ENCODE measurements at regions not wholly inside any gene's neighbourhood (a gene's known extent, or its start where the extent isn't known, plus 50 kb on each side); places are given as distances from the start of the nearest gene placed in this dataset.

GRCh38 chr7:115110523-115110922 lies 188.6 kb downstream of the MDFIC start (continued):
- TF ChIP-seq RXRA (IDR thresholded peaks at IDR 0.05; ENCODE audit: insufficient read depth, low read depth, low read length): no peak

DNA sequence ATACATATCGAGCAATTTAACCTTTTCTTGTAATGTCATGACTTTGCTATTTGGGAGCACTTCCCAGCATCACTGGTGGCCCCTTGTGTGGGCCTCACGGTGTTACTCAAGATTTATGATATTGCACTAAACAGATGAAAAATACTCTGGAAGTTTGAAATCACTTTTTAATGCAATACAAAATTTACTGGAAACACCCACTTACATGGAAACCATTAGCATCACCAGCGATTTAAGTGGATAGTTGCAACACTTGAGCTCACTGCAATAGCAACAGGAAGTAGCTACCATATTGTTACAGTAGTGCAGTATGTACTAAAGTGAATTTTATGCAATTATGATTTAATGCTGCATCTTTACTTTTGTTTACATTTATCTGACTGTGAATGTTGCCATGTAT lies 184.4 kb downstream of the MDFIC start:
- no peak for FAIRE-seq
- no peak for TF ChIP-seq YY1 (IDR thresholded peaks at IDR 0.05; ENCODE audit: low read depth, low read length)
- no peak for TF ChIP-seq RAD21 (IDR thresholded peaks at IDR 0.05 in 1 of 2, conservative IDR thresholded peaks at IDR 0.05 in 1 of 2; ENCODE audit: low read depth in 2 of 2, low read length in 2 of 2)
- no peak for TF ChIP-seq CBX8 (IDR thresholded peaks at IDR 0.05; ENCODE audit: borderline replicate concordance, low read depth, low read length)

More for the DNA sequence above, 184.4 kb downstream of the MDFIC start:
- Histone ChIP-seq H2AK5ac (ENCODE audit: low read depth, low read length) (no peak overlapping the region), H3K4me2 (ENCODE audit: insufficient read depth in 1 of 2, low read depth in 2 of 2, low read length in 2 of 2) (no peak overlapping the region), H3K79me2 (ENCODE audit: control insufficient read depth in 1 of 2, insufficient read depth in 2 of 2, low read length in 2 of 2) (no peaks in the 10 kb centered on the region), H3K9ac (replicated peaks in 1 of 4; ENCODE audit: extremely low read depth in 1 of 4, low read depth in 3 of 4, low read length in 3 of 4) (no peak overlapping the region), H3K27me3 (replicated peaks in 1 of 4; ENCODE audit: control insufficient read depth in 3 of 4, extremely low read depth in 1 of 4, insufficient read depth in 3 of 4, low read length in 3 of 4) (no peaks in the 10 kb centered on the region), H3K18ac (ENCODE audit: extremely low read depth, low read length) (no peak overlapping the region), H4K5ac (ENCODE audit: insufficient read length, low read depth, low read length) (no peak overlapping the region), H2BK120ac (replicated peaks; ENCODE audit: low read depth, low read length) (no peak overlapping the region), H4K20me1 (replicated peaks in 1 of 2; ENCODE audit: control insufficient read depth in 1 of 2, insufficient read depth in 2 of 2, low read length in 2 of 2) (no peaks in the 10 kb centered on the region), H3K79me1 (ENCODE audit: low read depth, low read length) (no peaks in the 10 kb centered on the region), H2AFZ (ENCODE audit: low read length) (no peak overlapping the region), H3K27ac (ENCODE audit: low read depth, low read length) (no peak overlapping the region), H2BK20ac (ENCODE audit: low read length) (no peak overlapping the region), H2BK5ac (ENCODE audit: low read depth, low read length) (no peak overlapping the region), H2BK15ac (ENCODE audit: low read length) (no peak overlapping the region), H4K91ac (replicated peaks; ENCODE audit: insufficient read length, low read length) (no peak overlapping the region), H2BK12ac (ENCODE audit: low read depth, low read length) (no peak overlapping the region), H3K4ac (replicated peaks; ENCODE audit: insufficient read length, low read depth, low read length) (no peak overlapping the region), H3K56ac (replicated peaks; ENCODE audit: insufficient read length, low read depth, low read length) (no peak overlapping the region), H3K14ac (ENCODE audit: insufficient read length) (no peak overlapping the region), H3K36me3 (ENCODE audit: control insufficient read depth in 2 of 4, insufficient read depth in 4 of 4, low read length in 3 of 4) (no peaks in the 10 kb centered on the region), H3K23ac (ENCODE audit: insufficient read length) (no peak overlapping the region), H3K4me1 (replicated peaks in 1 of 4; ENCODE audit: control insufficient read depth in 3 of 4, insufficient read depth in 4 of 4, low read length in 3 of 4) (no peaks in the 10 kb centered on the region), H3K4me3 (ENCODE audit: extremely low read depth in 1 of 4, insufficient read depth in 2 of 4, low read depth in 3 of 4, low read length in 4 of 4) (no peak overlapping the region), H3K9me3 (ENCODE audit: insufficient read depth in 2 of 2, low read depth in 1 of 2, low read length in 1 of 2) (no peaks in the 10 kb centered on the region), H4K8ac (ENCODE audit: extremely low read depth, insufficient read depth, low read length) (no peak overlapping the region), H3K23me2 (ENCODE audit: low read depth, low read length) (no peaks in the 10 kb centered on the region)
- ChIA-PET POLR2A (ENCODE audit: partially characterized antibody) (no interaction called here), CTCF (ENCODE audit: partially characterized antibody) (no interaction called here)
- no peak for DNase-seq (ENCODE audit: low read depth in 1 of 2, low spot score in 2 of 2)
- WGBS, 2 experiments (ENCODE audit: extremely low coverage in 1 of 2, insufficient coverage in 1 of 2, insufficient read length in 1 of 2, insufficient replicate concordance in 2 of 2, low coverage in 1 of 2, low lambda C conversion rate in 2 of 2, missing lambda C conversion rate in 1 of 2): 91% methylated on average over 3 of the region's 3 CpGs; no CpG with 5 or more reads in 1 of the 2 experiments
